IMR-90 (cell line): ENCODE measurements at regions not wholly inside any gene's neighbourhood (a gene's known extent, or its start where the extent isn't known, plus 50 kb on each side); places are given as distances from the start of the nearest gene placed in this dataset.

ENCODE experiments used
- ATAC-seq: fragments of 200-7000 bp; cut with Tn5 transposase; 2 replicates; pipeline ENCODE4 v1.9.1; 2020; ENCODE audit warnings: low read depth, mild to moderate bottlenecking, moderate library complexity
- BruUV-seq: library from RNA; stranded (reverse); fragments of 400-500 nt; replicated peaks from 2 replicates; lab custom pipeline; 2021; lab: Mats Ljungman, UMichigan
- CTCF ChIA-PET: fragments of 300-600 bp; formaldehyde crosslinking; extraction: SDS; loops from one replicate; lab custom pipeline; 2021; ENCODE audit warnings: antibody characterized with exemption; lab: Yijun Ruan, JAX
- POLR2A ChIA-PET: fragments of 300-600 bp; sonication (Branson Sonifier 250); formaldehyde crosslinking; loops from one replicate; lab custom pipeline; 2022; ENCODE audit warnings: antibody characterized with exemption; ENCODE audit not compliant: unreplicated experiment; lab: Charles Lee
- DNase-seq: peaks from one replicate; pipeline ENCODE4 v3.0.0; 2013
- H2AFZ ChIP-seq: replicated peaks from 2 replicates; pipeline ENCODE3; 2013; ENCODE audit warnings: low read length, mild to moderate bottlenecking; ENCODE audit not compliant: poor library complexity
- H2AK5ac ChIP-seq: 2 replicates; pipeline ENCODE4 v1.6.1; 2013; ENCODE audit warnings: low read depth, low read length, inconsistent platforms
- H2AK9ac ChIP-seq: replicated peaks from 2 replicates; pipeline ENCODE3; 2013; ENCODE audit warnings: mild to moderate bottlenecking, low read depth, low read length, moderate library complexity; ENCODE audit not compliant: poor library complexity
- H2BK120ac ChIP-seq: 2 replicates; pipeline ENCODE4 v1.6.1; 2013; ENCODE audit warnings: low read depth, low read length, inconsistent platforms
- H2BK15ac ChIP-seq: 3 replicates; pipeline ENCODE4 v1.6.1; 2013; ENCODE audit warnings: low read depth, low read length, inconsistent platforms
- H2BK20ac ChIP-seq: 2 replicates; pipeline ENCODE4 v1.6.1; 2013; ENCODE audit warnings: low read depth, mild to moderate bottlenecking, inconsistent platforms, low read length, moderate library complexity
- H2BK5ac ChIP-seq: 2 replicates; pipeline ENCODE4 v1.6.1; 2013; ENCODE audit warnings: mild to moderate bottlenecking, low read depth, low read length, inconsistent platforms; ENCODE audit not compliant: poor library complexity, severe bottlenecking
- H3K14ac ChIP-seq: replicated peaks from 2 replicates; pipeline ENCODE4 v1.6.1; 2013; ENCODE audit warnings: low read depth, low read length, inconsistent platforms
- H3K18ac ChIP-seq: 2 replicates; pipeline ENCODE4 v1.6.1; 2013; ENCODE audit warnings: low read depth, low read length, control low read depth
- H3K23ac ChIP-seq: 2 replicates; pipeline ENCODE4 v1.6.1; 2013; ENCODE audit warnings: low read depth, low read length, inconsistent platforms
- H3K27ac ChIP-seq: 2 replicates; pipeline ENCODE4 v1.5.1; 2013; ENCODE audit warnings: mild to moderate bottlenecking, control low read depth, low read length; ENCODE audit not compliant: insufficient read depth
- H3K27me3 ChIP-seq: 2 replicates; pipeline ENCODE4 v1.6.1; 2013; ENCODE audit warnings: low read length; ENCODE audit not compliant: control insufficient read depth, insufficient read depth
- H3K36me3 ChIP-seq: 2 replicates; pipeline ENCODE4 v1.6.1; 2013; ENCODE audit warnings: low read length, mixed read lengths; ENCODE audit not compliant: control insufficient read depth, insufficient read depth
- H3K4ac ChIP-seq: 2 replicates; pipeline ENCODE4 v1.6.1; 2013; ENCODE audit warnings: low read depth, low read length, inconsistent platforms
- H3K4me1 ChIP-seq: 2 replicates; pipeline ENCODE4 v1.6.1; 2013; ENCODE audit warnings: low read length, mixed read lengths; ENCODE audit not compliant: control insufficient read depth, insufficient read depth
- H3K4me2 ChIP-seq: 2 replicates; pipeline ENCODE4 v1.6.1; 2013; ENCODE audit warnings: low read depth, mild to moderate bottlenecking, control low read depth, low read length, moderate library complexity
- H3K4me3 ChIP-seq: 2 replicates; pipeline ENCODE4 v1.5.1; 2013; ENCODE audit warnings: low read depth, mild to moderate bottlenecking, control low read depth, low read length, moderate library complexity; ENCODE audit not compliant: insufficient read depth
- H3K56ac ChIP-seq: 2 replicates; pipeline ENCODE4 v1.6.1; 2013; ENCODE audit warnings: low read length, inconsistent platforms; ENCODE audit not compliant: insufficient read depth; ENCODE audit errors: extremely low read depth
- H3K79me1 ChIP-seq, 2 experiments: 2 replicates each; pipeline ENCODE4 v1.6.1; 2013; ENCODE audit warnings: low read length in 2 of 2, inconsistent platforms in 1 of 2, low read depth in 1 of 2
- H3K9ac ChIP-seq: 2 replicates; pipeline ENCODE4 v1.6.1; 2013; ENCODE audit warnings: low read depth, low read length, control low read depth
- H3K9me1 ChIP-seq: 2 replicates; pipeline ENCODE4 v1.6.1; 2013; ENCODE audit warnings: low read length, inconsistent platforms; ENCODE audit not compliant: insufficient read depth
- H3K9me3 ChIP-seq: 2 replicates; pipeline ENCODE4 v1.6.1; 2013; ENCODE audit warnings: low read length; ENCODE audit not compliant: control insufficient read depth, insufficient read depth
- H4K20me1 ChIP-seq: 2 replicates; pipeline ENCODE4 v1.6.1; 2013; ENCODE audit warnings: low read length, inconsistent platforms; ENCODE audit not compliant: insufficient read depth
- H4K5ac ChIP-seq: 2 replicates; pipeline ENCODE4 v1.6.1; 2013; ENCODE audit warnings: mild to moderate bottlenecking, low read depth, low read length, control low read depth
- H4K8ac ChIP-seq, 2 experiments: 2 replicates each; pipeline ENCODE4 v1.6.1; 2013; ENCODE audit warnings: low read depth in 2 of 2, low read length in 2 of 2, control low read depth in 1 of 2, inconsistent platforms in 1 of 2
- H4K91ac ChIP-seq: 2 replicates; pipeline ENCODE4 v1.6.1; 2013; ENCODE audit warnings: low read depth, low read length, inconsistent platforms; ENCODE audit not compliant: insufficient read depth
- CEBPB ChIP-seq: IDR thresholded peaks from 2 replicates; pipeline ENCODE4 v1.6.1; 2012; ENCODE audit warnings: low read depth, low read length, improper control_type of control experiment
- WGBS, 2 experiments: methylation state at CpG; one replicate each; pipeline versions ENCODE4 v1.1.5 to v1.1.7; 2013; ENCODE audit warnings: missing lambda C conversion rate in 2 of 2; ENCODE audit not compliant: insufficient read length in 1 of 2; ENCODE audit errors: extremely low coverage in 2 of 2; 5-methylcytosine and 5-hydroxymethylcytosine counted together
- dilution Hi-C: fragments of 300-500 bp; cut with HindIII; formaldehyde crosslinking; loops from one replicate; pipeline ENCODE4 v1.14.3; 2018; ENCODE audit warnings: low sequenced_read_pairs; ENCODE audit not compliant: unreplicated experiment
- in situ Hi-C: fragments of 300-500 bp; cut with MboI; formaldehyde crosslinking; loops from 3 replicates; pipeline ENCODE4 v1.14.3; 2019; ENCODE audit warnings: low sequenced_read_pairs, inconsistent platforms, mixed read lengths
- intact Hi-C: fragments of 100-400 bp; cut with micrococcal nuclease; formaldehyde crosslinking; loops from 2 replicates; pipeline ENCODE4 v1.10.0; 2022
- TF ChIP-seq, protein P1 (sequence below): fragments of 150-350 bp; IDR thresholded peaks from 2 replicates; pipeline ENCODE4 v1.6.1; 2016; ENCODE audit warnings: low read depth, mild to moderate bottlenecking, low read length, moderate library complexity, borderline replicate concordance

DNA sequence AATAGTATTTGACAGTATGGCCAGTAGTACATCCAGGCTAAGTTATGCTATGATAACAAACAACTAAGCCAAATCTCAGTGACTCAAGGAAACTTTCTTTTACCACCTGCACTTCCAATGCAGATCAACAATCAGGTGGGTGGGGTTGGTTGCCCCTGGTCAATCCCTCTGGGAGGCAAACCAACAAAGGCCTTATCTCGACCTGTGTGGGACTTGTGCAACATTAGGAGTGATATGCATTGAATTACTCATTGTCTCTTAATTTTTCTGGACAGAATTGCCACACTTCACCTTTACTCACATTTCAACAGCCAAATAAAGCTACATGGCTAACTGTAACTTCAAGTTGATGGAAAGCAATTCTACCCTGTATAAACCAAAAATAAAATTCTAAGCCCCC is 1049.3 kb upstream of the CDH2 start:
- CTCF ChIA-PET: no interaction called here
- intact Hi-C loops (no loop called here), in situ Hi-C loops (no loop called here)

More for the DNA sequence above, 1049.3 kb upstream of the CDH2 start:
- H3K56ac ChIP-seq: no peak overlapping the region
- no peaks in the 10 kb centered on the region for H3K4me1 ChIP-seq
- H2BK15ac ChIP-seq: no peak overlapping the region
- no peak overlapping the region for H2BK20ac ChIP-seq
- no peak overlapping the region for H3K23ac ChIP-seq
- H4K8ac ChIP-seq: no peak overlapping the region; a peak in 1 of 4 replicates
- H3K4me2 ChIP-seq: no peak overlapping the region
- H3K9me3 ChIP-seq: no peaks in the 10 kb centered on the region
- POLR2A ChIA-PET: no interaction called here
- no peak overlapping the region for H4K5ac ChIP-seq
- H3K18ac ChIP-seq: no peak overlapping the region
- H3K9ac ChIP-seq: no peak overlapping the region
- no peak overlapping the region for H2AK9ac ChIP-seq
- no peak overlapping the region for H3K4ac ChIP-seq
- no peak overlapping the region for H2AK5ac ChIP-seq
- H3K79me1 ChIP-seq: no peaks in the 10 kb centered on the region
- no peaks in the 10 kb centered on the region for H3K36me3 ChIP-seq
- no peak overlapping the region for H2BK120ac ChIP-seq
- no peak overlapping the region for H3K27ac ChIP-seq
- H3K14ac ChIP-seq: no peak overlapping the region
- BruUV-seq: no TSS peak
- no peak overlapping the region for H3K4me3 ChIP-seq
- WGBS, 2 experiments: no CpG with 5 or more reads among the region's 1 CpG
- dilution Hi-C loops: no loop called here
- TF ChIP-seq, protein P1, sequence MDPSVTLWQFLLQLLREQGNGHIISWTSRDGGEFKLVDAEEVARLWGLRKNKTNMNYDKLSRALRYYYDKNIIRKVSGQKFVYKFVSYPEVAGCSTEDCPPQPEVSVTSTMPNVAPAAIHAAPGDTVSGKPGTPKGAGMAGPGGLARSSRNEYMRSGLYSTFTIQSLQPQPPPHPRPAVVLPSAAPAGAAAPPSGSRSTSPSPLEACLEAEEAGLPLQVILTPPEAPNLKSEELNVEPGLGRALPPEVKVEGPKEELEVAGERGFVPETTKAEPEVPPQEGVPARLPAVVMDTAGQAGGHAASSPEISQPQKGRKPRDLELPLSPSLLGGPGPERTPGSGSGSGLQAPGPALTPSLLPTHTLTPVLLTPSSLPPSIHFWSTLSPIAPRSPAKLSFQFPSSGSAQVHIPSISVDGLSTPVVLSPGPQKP: no peak
- TF ChIP-seq CEBPB: peak; percentile 32
- H3K9me1 ChIP-seq: no peaks in the 10 kb centered on the region
- no peak overlapping the region for H2BK5ac ChIP-seq
- no peak overlapping the region for H4K91ac ChIP-seq
- DNase-seq: peak; percentile 21
- no peaks in the 10 kb centered on the region for H3K27me3 ChIP-seq
- no peaks in the 10 kb centered on the region for H4K20me1 ChIP-seq
- H2AFZ ChIP-seq: no peak overlapping the region
- no peak for ATAC-seq
